ENCODE measurements at regions not wholly inside any gene's neighbourhood (a gene's known extent, or its start where the extent isn't known, plus 50 kb on each side); places are given as distances from the start of the nearest gene placed in this dataset.

- BruUV-seq (replicated peaks), result no TSS peak
- ChIA-PET CTCF (ENCODE audit: low intra/inter-chr PET ratio) (no interaction called here), POLR2A (interaction anchor here (0.7 kb wide), 1 partner anchor 1107 kb away, joined by 3 read pairs; no protein-coding TSS in a partner anchor)
- Histone ChIP-seq H3K4me3 (no peak overlapping the region), H3K9me1 (ENCODE audit: control insufficient read depth, insufficient read depth, low read length) (no peaks in the 10 kb centered on the region), H3K4me2 (ENCODE audit: insufficient read depth, low read length) (no peak overlapping the region), H3K79me2 (ENCODE audit: control insufficient read depth, insufficient read depth, low read length) (no peaks in the 10 kb centered on the region), H3K4me1 (replicated peaks in 1 of 2; ENCODE audit: control insufficient read depth in 2 of 2, insufficient read depth in 2 of 2, low read length in 2 of 2) (no peaks in the 10 kb centered on the region), H3K27me3 (ENCODE audit: control insufficient read depth in 2 of 2, insufficient read depth in 2 of 2, low read length in 2 of 2) (peaks cover 0 to 7% of the 10 kb centered on the region in 2 experiments; a peak in 1 of 5 replicates), H3K9me3 (replicated peaks; ENCODE audit: control insufficient read depth, insufficient read depth, low read depth, low read length) (no peaks in the 10 kb centered on the region), H3K36me3 (ENCODE audit: control insufficient read depth, insufficient read depth, low read length) (no peaks in the 10 kb centered on the region), H2AFZ (ENCODE audit: low read depth, low read length) (no peak overlapping the region), H3K27ac (ENCODE audit: extremely low read depth, low read depth, low read length) (no peak overlapping the region), H4K20me1 (replicated peaks; ENCODE audit: control insufficient read depth, insufficient read depth, low read length) (no peaks in the 10 kb centered on the region), H3K9ac (ENCODE audit: insufficient read depth in 1 of 2, low read depth in 2 of 2, low read length in 2 of 2) (no peak overlapping the region)
- 7% methylated on average over 2 of the region's 2 CpGs for WGBS (ENCODE audit: insufficient coverage, low coverage, missing lambda C conversion rate)
- in situ Hi-C loops (cut with MboI) (no loop called here), intact Hi-C loops (cut with micrococcal nuclease) (loop anchor here (10.0 kb wide), 1 partner anchor 110 kb away; no protein-coding TSS in a partner anchor)
- TF ChIP-seq MCM3 (IDR thresholded peaks at IDR 0.05), result no peak
- no peak for TF ChIP-seq ZNF77 (CRISPR knock-in tag; IDR thresholded peaks at IDR 0.05)
- no peak for TF ChIP-seq ZNF609 (CRISPR knock-in tag; IDR thresholded peaks at IDR 0.05; ENCODE audit: borderline replicate concordance)
- no peak for TF ChIP-seq PATZ1 (CRISPR knock-in tag; IDR thresholded peaks at IDR 0.05; ENCODE audit: borderline replicate concordance)
- TF ChIP-seq PYGO2 (tag; IDR thresholded peaks at IDR 0.05), result no peak
- TF ChIP-seq PHF21A (IDR thresholded peaks at IDR 0.05; ENCODE audit: borderline replicate concordance, low read depth), result no peak
- no peak for TF ChIP-seq MEIS2 (IDR thresholded peaks at IDR 0.05; ENCODE audit: partially characterized antibody)
- TF ChIP-seq ARID2 (IDR thresholded peaks at IDR 0.05), result no peak
- no peak for TF ChIP-seq STAT5A (IDR thresholded peaks at IDR 0.05; ENCODE audit: borderline replicate concordance, low read length)
- TF ChIP-seq SAFB (IDR thresholded peaks at IDR 0.05; ENCODE audit: borderline replicate concordance, low read depth, low read length), result no peak
- no peak for TF ChIP-seq NR3C1 (CRISPR knock-in tag; IDR thresholded peaks at IDR 0.05)
- no peak for TF ChIP-seq NFE2 (IDR thresholded peaks at IDR 0.05; ENCODE audit: low read depth)
- TF ChIP-seq STAG1 (CRISPR knock-in tag; IDR thresholded peaks at IDR 0.05; ENCODE audit: borderline replicate concordance), result no peak
- TF ChIP-seq DACH1 (IDR thresholded peaks at IDR 0.05; ENCODE audit: partially characterized antibody), result no peak
- TF ChIP-seq MTA2 (IDR thresholded peaks at IDR 0.05; ENCODE audit: low read depth), result no peak
- TF ChIP-seq JUND (IDR thresholded peaks at IDR 0.05; ENCODE audit: borderline replicate concordance, low read depth, low read length), result no peak
- TF ChIP-seq JUND (tag; IDR thresholded peaks at IDR 0.05; ENCODE audit: borderline replicate concordance, low read depth, low read length), result no peak
- no peak for TF ChIP-seq GABPA (tag; conservative IDR thresholded peaks at IDR 0.05; ENCODE audit: low read depth)
- DNase-seq (ENCODE audit: extremely low read depth in 1 of 4, low spot score in 3 of 4), result no peak
- no peak for ATAC-seq
- FAIRE-seq, result no peak
These were observed 153.4 kb downstream of the EBLN2 start for GRCh38 chr3:73214846-73215245.

Measured in K562 (cell line).